Peyer's patch (tissue), 4 donors: ENCODE measurements at regions not wholly inside any gene's neighbourhood (a gene's known extent, or its start where the extent isn't known, plus 50 kb on each side); places are given as distances from the start of the nearest gene placed in this dataset.

ENCODE experiments used
- POLR2A ChIP-seq, 2 donors: fragments of 450-650 bp; IDR thresholded peaks; one replicate each; pipeline ENCODE4 v1.5.1; 2017; ENCODE audit warnings: antibody characterized with exemption in 2 of 2, mild to moderate bottlenecking in 2 of 2, moderate library complexity in 2 of 2
- TF ChIP-seq, protein P1 (sequence below), 6 experiments: fragments of 450-650 bp in 4 of 6; fragments of 200-600 bp in 2 of 6; sonication (generic) in 1 of 6; IDR thresholded peaks; one replicate each; pipeline ENCODE4 v1.5.1; 2017 to 2019; ENCODE audit warnings: antibody characterized with exemption in 6 of 6, mild to moderate bottlenecking in 3 of 6, moderate library complexity in 1 of 6

DNA sequence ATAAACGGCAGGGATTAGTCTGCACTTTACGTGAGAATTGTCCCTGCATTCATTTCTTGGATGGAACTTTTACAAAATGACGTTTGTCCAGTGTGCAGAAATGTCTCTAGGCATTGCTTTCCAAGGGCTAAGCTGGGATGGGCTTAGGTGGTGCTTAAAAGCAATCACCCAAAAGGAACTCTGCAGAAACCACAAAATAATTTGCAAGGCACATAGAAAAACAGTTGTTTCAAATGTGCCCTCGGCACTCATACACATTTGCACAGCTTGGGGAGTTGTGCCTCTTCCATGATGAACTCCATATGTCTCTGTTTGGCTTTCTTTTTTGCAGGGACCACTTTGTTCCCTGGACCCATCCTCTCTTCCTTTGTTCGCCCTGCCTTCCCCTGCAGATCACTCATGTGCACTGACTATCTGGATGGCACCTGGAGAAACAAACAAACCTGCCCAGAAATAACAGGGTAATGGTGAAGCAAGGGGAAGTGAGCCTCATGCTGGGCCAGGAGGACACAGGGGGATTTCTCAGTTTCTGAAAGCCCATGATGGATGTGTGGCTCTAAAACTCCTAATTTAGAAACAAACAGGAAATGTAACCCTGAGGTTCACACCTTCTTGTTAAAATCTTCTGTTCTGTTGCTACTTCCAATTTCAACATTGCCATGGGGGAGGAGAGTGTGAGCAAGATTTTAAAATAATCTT lies 150.2 kb downstream of the SNX19 start:
- TF ChIP-seq, protein P1, sequence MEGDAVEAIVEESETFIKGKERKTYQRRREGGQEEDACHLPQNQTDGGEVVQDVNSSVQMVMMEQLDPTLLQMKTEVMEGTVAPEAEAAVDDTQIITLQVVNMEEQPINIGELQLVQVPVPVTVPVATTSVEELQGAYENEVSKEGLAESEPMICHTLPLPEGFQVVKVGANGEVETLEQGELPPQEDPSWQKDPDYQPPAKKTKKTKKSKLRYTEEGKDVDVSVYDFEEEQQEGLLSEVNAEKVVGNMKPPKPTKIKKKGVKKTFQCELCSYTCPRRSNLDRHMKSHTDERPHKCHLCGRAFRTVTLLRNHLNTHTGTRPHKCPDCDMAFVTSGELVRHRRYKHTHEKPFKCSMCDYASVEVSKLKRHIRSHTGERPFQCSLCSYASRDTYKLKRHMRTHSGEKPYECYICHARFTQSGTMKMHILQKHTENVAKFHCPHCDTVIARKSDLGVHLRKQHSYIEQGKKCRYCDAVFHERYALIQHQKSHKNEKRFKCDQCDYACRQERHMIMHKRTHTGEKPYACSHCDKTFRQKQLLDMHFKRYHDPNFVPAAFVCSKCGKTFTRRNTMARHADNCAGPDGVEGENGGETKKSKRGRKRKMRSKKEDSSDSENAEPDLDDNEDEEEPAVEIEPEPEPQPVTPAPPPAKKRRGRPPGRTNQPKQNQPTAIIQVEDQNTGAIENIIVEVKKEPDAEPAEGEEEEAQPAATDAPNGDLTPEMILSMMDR (IDR thresholded peaks at IDR 0.05): no peak
- no peak for TF ChIP-seq POLR2A (IDR thresholded peaks at IDR 0.05)
